ENCODE measurements at regions not wholly inside any gene's neighbourhood (a gene's known extent, or its start where the extent isn't known, plus 50 kb on each side); places are given as distances from the start of the nearest gene placed in this dataset.

GRCh38 chr3:6444888-6445658, 415.8 kb upstream of the GRM7 start:
- H3K4me3 ChIP-seq, result no peak overlapping the region
- H4K20me1 ChIP-seq (ENCODE audit: insufficient read depth), result no peaks in the 10 kb centered on the region
- no peaks in the 10 kb centered on the region for H3K9me2 ChIP-seq (ENCODE audit: insufficient read depth)
- H3F3A ChIP-seq (ENCODE audit: insufficient read depth, low read depth), result no peaks in the 10 kb centered on the region
- POLR2A ChIA-PET (ENCODE audit: unreplicated experiment), result no interaction called here
- no peak overlapping the region for H3K4me2 ChIP-seq
- no peaks in the 10 kb centered on the region for H3K9me3 ChIP-seq (ENCODE audit: insufficient read depth, low read depth)
- no peaks in the 10 kb centered on the region for H3K36me3 ChIP-seq (ENCODE audit: low read depth)
- no TSS peak for BruUV-seq (replicated peaks)
- TF ChIP-seq, protein P1, sequence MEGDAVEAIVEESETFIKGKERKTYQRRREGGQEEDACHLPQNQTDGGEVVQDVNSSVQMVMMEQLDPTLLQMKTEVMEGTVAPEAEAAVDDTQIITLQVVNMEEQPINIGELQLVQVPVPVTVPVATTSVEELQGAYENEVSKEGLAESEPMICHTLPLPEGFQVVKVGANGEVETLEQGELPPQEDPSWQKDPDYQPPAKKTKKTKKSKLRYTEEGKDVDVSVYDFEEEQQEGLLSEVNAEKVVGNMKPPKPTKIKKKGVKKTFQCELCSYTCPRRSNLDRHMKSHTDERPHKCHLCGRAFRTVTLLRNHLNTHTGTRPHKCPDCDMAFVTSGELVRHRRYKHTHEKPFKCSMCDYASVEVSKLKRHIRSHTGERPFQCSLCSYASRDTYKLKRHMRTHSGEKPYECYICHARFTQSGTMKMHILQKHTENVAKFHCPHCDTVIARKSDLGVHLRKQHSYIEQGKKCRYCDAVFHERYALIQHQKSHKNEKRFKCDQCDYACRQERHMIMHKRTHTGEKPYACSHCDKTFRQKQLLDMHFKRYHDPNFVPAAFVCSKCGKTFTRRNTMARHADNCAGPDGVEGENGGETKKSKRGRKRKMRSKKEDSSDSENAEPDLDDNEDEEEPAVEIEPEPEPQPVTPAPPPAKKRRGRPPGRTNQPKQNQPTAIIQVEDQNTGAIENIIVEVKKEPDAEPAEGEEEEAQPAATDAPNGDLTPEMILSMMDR (conservative IDR thresholded peaks at IDR 0.05), result no peak
- TF ChIP-seq EZH2 (IDR thresholded peaks at IDR 0.05; ENCODE audit: low read depth), result no peak
- no peaks in the 10 kb centered on the region for H3K4me1 ChIP-seq (replicated peaks; ENCODE audit: insufficient read depth)
- H3K27ac ChIP-seq, result no peak overlapping the region
- CTCF ChIA-PET, result no interaction called here
- intact Hi-C loops (cut with micrococcal nuclease; ENCODE audit: unreplicated experiment), result no loop called here
- H2AFZ ChIP-seq, result no peak overlapping the region
- DNase-seq, result no peak
- no peaks in the 10 kb centered on the region for H3K79me2 ChIP-seq (ENCODE audit: low read depth)
- H3K27me3 ChIP-seq (ENCODE audit: insufficient read depth, low read depth), result no peaks in the 10 kb centered on the region

- H3K79me2 ChIP-seq (ENCODE audit: low read depth), result no peaks in the 10 kb centered on the region
- POLR2A ChIA-PET (ENCODE audit: unreplicated experiment), result no interaction called here
- H3F3A ChIP-seq (ENCODE audit: insufficient read depth, low read depth), result no peaks in the 10 kb centered on the region
- no peaks in the 10 kb centered on the region for H3K36me3 ChIP-seq (ENCODE audit: low read depth)
- H2AFZ ChIP-seq, result no peak overlapping the region
- no peak for TF ChIP-seq EZH2 (IDR thresholded peaks at IDR 0.05; ENCODE audit: low read depth)
- TF ChIP-seq, protein P1 (conservative IDR thresholded peaks at IDR 0.05), result no peak
- H3K9me2 ChIP-seq (ENCODE audit: insufficient read depth), result no peaks in the 10 kb centered on the region
- CTCF ChIA-PET, result no interaction called here
- no peak overlapping the region for H3K4me2 ChIP-seq
- H4K20me1 ChIP-seq (ENCODE audit: insufficient read depth), result no peaks in the 10 kb centered on the region
- H3K4me3 ChIP-seq, result no peak overlapping the region
- no TSS peak for BruUV-seq (replicated peaks)
- no peaks in the 10 kb centered on the region for H3K4me1 ChIP-seq (replicated peaks; ENCODE audit: insufficient read depth)
- intact Hi-C loops (cut with micrococcal nuclease; ENCODE audit: unreplicated experiment), result no loop called here
- DNase-seq, result no peak
- H3K9me3 ChIP-seq (ENCODE audit: insufficient read depth, low read depth), result no peaks in the 10 kb centered on the region
- H3K27ac ChIP-seq, result no peak overlapping the region
- H3K27me3 ChIP-seq (ENCODE audit: insufficient read depth, low read depth), result no peaks in the 10 kb centered on the region
Measured at GRCh38 chr3:6447166-6447801, 413.6 kb upstream of the GRM7 start.

DNA sequence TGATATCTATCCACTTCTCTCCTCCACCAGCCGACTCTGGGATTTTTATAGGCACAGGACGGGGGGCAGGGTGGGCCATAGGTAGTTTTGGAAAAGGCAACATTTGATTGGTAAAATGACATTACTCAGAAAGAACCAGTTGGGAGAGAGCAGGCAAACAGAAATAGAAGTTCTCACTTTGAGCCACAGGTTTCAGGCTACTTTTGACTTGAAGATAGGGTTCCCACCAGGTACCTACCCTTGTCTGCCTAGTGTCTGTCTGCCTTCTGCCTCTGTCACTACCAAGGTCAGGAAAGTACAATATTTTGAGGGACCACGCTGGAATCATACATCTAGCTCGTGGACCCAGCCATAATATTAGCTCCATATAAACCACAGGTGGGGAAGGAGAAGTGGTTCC, 412.9 kb upstream of the GRM7 start:
- Histone ChIP-seq H3K79me2 (ENCODE audit: low read depth) (no peaks in the 10 kb centered on the region), H3K27me3 (ENCODE audit: insufficient read depth, low read depth) (no peaks in the 10 kb centered on the region), H3K36me3 (ENCODE audit: low read depth) (no peaks in the 10 kb centered on the region), H3K4me2 (no peak overlapping the region), H3K9me3 (ENCODE audit: insufficient read depth, low read depth) (no peaks in the 10 kb centered on the region), H3F3A (ENCODE audit: insufficient read depth, low read depth) (no peaks in the 10 kb centered on the region), H2AFZ (no peak overlapping the region), H3K4me1 (replicated peaks; ENCODE audit: insufficient read depth) (no peaks in the 10 kb centered on the region), H4K20me1 (ENCODE audit: insufficient read depth) (no peaks in the 10 kb centered on the region), H3K4me3 (no peak overlapping the region), H3K27ac (no peak overlapping the region), H3K9me2 (ENCODE audit: insufficient read depth) (no peaks in the 10 kb centered on the region)
- ChIA-PET CTCF (no interaction called here), POLR2A (ENCODE audit: unreplicated experiment) (no interaction called here)
- TF ChIP-seq, protein P1 (conservative IDR thresholded peaks at IDR 0.05), result no peak
- TF ChIP-seq EZH2 (IDR thresholded peaks at IDR 0.05; ENCODE audit: low read depth), result no peak
- intact Hi-C loops (cut with micrococcal nuclease; ENCODE audit: unreplicated experiment), result no loop called here
- no peak for DNase-seq
- BruUV-seq (replicated peaks), result no TSS peak
